Keratinocyte (primary cell): ENCODE measurements at regions not wholly inside any gene's neighbourhood (a gene's known extent, or its start where the extent isn't known, plus 50 kb on each side); places are given as distances from the start of the nearest gene placed in this dataset.

ENCODE experiments used
- DNase-seq: peaks from one replicate; pipeline ENCODE4 v3.0.0-alpha.2; 2011; ENCODE audit warnings: low read depth, missing footprints, low spot score
- FAIRE-seq: peaks from 2 replicates; lab custom pipeline; 2011; peaks lifted over from hg19 to GRCh38; lab: Jason Lieb, UNC
- H2AFZ ChIP-seq: 2 replicates; pipeline ENCODE4 v1.6.0; 2012; ENCODE audit warnings: low read length, control low read depth, inconsistent platforms; ENCODE audit not compliant: control insufficient read depth
- H3K27ac ChIP-seq: 2 replicates; pipeline ENCODE4 v1.5.1; 2011; ENCODE audit warnings: low read length; ENCODE audit not compliant: control insufficient read depth, insufficient read depth
- H3K27me3 ChIP-seq: 3 replicates; pipeline ENCODE4 v1.6.0; 2011; ENCODE audit warnings: low read length; ENCODE audit not compliant: control insufficient read depth, insufficient read depth; ENCODE audit errors: extremely low read depth
- H3K36me3 ChIP-seq, 2 experiments: 2 replicates in 1 of 2; 3 replicates in 1 of 2; pipeline ENCODE4 v1.5.1; 2011; ENCODE audit warnings: low read length in 2 of 2, mild to moderate bottlenecking in 1 of 2; ENCODE audit not compliant: control insufficient read depth in 2 of 2, insufficient read depth in 2 of 2; ENCODE audit errors: extremely low read depth in 1 of 2
- H3K4me1 ChIP-seq: 3 replicates; pipeline ENCODE4 v1.5.1; 2011; ENCODE audit warnings: low read length; ENCODE audit not compliant: control insufficient read depth, insufficient read depth; ENCODE audit errors: extremely low read depth
- H3K4me2 ChIP-seq: 3 replicates; pipeline ENCODE4 v1.6.0; 2011; ENCODE audit warnings: low read depth, low read length; ENCODE audit not compliant: control insufficient read depth, insufficient read depth; ENCODE audit errors: extremely low read depth
- H3K4me3 ChIP-seq, 3 experiments: fragments of 200-600 bp in 1 of 3; sonication (generic) in 1 of 3; 2 replicates in 2 of 3; 3 replicates in 1 of 3; pipeline ENCODE4 v1.5.1; 2011 to 2016; ENCODE audit warnings: low read length in 3 of 3, mild to moderate bottlenecking in 3 of 3, control low read depth in 2 of 3, inconsistent platforms in 1 of 3, low read depth in 1 of 3, mixed read lengths in 1 of 3, mixed run types in 1 of 3, moderate library complexity in 1 of 3; ENCODE audit not compliant: control insufficient read depth in 2 of 3, insufficient read depth in 2 of 3; ENCODE audit errors: extremely low read depth in 1 of 3
- H3K79me2 ChIP-seq: 2 replicates; pipeline ENCODE4 v1.6.0; 2012; ENCODE audit warnings: low read length; ENCODE audit not compliant: control insufficient read depth, insufficient read depth
- H3K9ac ChIP-seq: 3 replicates; pipeline ENCODE4 v1.6.0; 2011; ENCODE audit warnings: low read length; ENCODE audit not compliant: control insufficient read depth, insufficient read depth; ENCODE audit errors: extremely low read depth
- H3K9me1 ChIP-seq: 3 replicates; pipeline ENCODE4 v1.6.0; 2011; ENCODE audit warnings: low read length; ENCODE audit not compliant: control insufficient read depth, insufficient read depth; ENCODE audit errors: extremely low read depth
- H3K9me3 ChIP-seq: 2 replicates; pipeline ENCODE4 v1.5.1; 2012; ENCODE audit warnings: low read depth, low read length; ENCODE audit not compliant: control insufficient read depth
- H4K20me1 ChIP-seq: 3 replicates; pipeline ENCODE4 v1.6.0; 2011; ENCODE audit warnings: low read length; ENCODE audit not compliant: control insufficient read depth, insufficient read depth; ENCODE audit errors: extremely low read depth
- CTCF ChIP-seq, 3 experiments: IDR thresholded peaks in 1 of 3; conservative IDR thresholded peaks in 1 of 3; optimal IDR thresholded peaks in 1 of 3; 2 replicates in 2 of 3; 3 replicates in 1 of 3; pipeline versions ENCODE3 to v1.5.1; 2011; ENCODE audit warnings: low read length in 3 of 3, mild to moderate bottlenecking in 3 of 3, moderate library complexity in 2 of 3, control low read depth in 1 of 3, inconsistent platforms in 1 of 3; ENCODE audit not compliant: insufficient read depth in 2 of 3; ENCODE audit errors: extremely low read depth in 1 of 3
- EZH2 ChIP-seq: IDR thresholded peaks from one replicate; pipeline ENCODE4 v1.6.1; 2012; ENCODE audit warnings: inconsistent platforms, mild to moderate bottlenecking, low read length, moderate library complexity
- dilution Hi-C: fragments of 300-500 bp; cut with MboI; formaldehyde crosslinking; loops from one replicate; pipeline ENCODE4 v1.7.0; 2020; ENCODE audit warnings: low sequenced_read_pairs; ENCODE audit not compliant: extremely low pct_ligation_motif_present

GRCh38 chr3:162492446-162493081, 996.0 kb downstream of the OTOL1 start:
- H4K20me1 ChIP-seq: no peaks in the 10 kb centered on the region
- H3K27me3 ChIP-seq: no peaks in the 10 kb centered on the region
- H3K4me2 ChIP-seq: no peak overlapping the region
- H3K9me1 ChIP-seq: no peaks in the 10 kb centered on the region
- no peak overlapping the region for H3K4me3 ChIP-seq
- no peak overlapping the region for H3K9ac ChIP-seq
- no peaks in the 10 kb centered on the region for H3K4me1 ChIP-seq
- DNase-seq: no peak
- TF ChIP-seq EZH2 (no peak), CTCF (optimal IDR thresholded peaks at IDR 0.05 in 1 of 3, IDR thresholded peaks at IDR 0.05 in 1 of 3, conservative IDR thresholded peaks at IDR 0.05 in 1 of 3; ENCODE audit: extremely low read depth in 1 of 3, insufficient read depth in 2 of 3, low read length in 3 of 3) (no peak)
- no peaks in the 10 kb centered on the region for H3K36me3 ChIP-seq
- H3K27ac ChIP-seq: no peak overlapping the region
- no peak for FAIRE-seq
- H2AFZ ChIP-seq: no peak overlapping the region
- H3K79me2 ChIP-seq: no peaks in the 10 kb centered on the region
- dilution Hi-C loops: no loop called here
- no peaks in the 10 kb centered on the region for H3K9me3 ChIP-seq

- H4K20me1 ChIP-seq: no peaks in the 10 kb centered on the region
- dilution Hi-C loops: no loop called here
- DNase-seq (no peak), FAIRE-seq (no peak)
- H2AFZ ChIP-seq: no peak overlapping the region
- H3K4me2 ChIP-seq: no peak overlapping the region
- TF ChIP-seq CTCF (optimal IDR thresholded peaks at IDR 0.05 in 1 of 3, IDR thresholded peaks at IDR 0.05 in 1 of 3, conservative IDR thresholded peaks at IDR 0.05 in 1 of 3; ENCODE audit: extremely low read depth in 1 of 3, insufficient read depth in 2 of 3, low read length in 3 of 3): no peak
- no peak for TF ChIP-seq EZH2
- no peaks in the 10 kb centered on the region for H3K79me2 ChIP-seq
- H3K27me3 ChIP-seq: no peaks in the 10 kb centered on the region
- H3K9me1 ChIP-seq: no peaks in the 10 kb centered on the region
- H3K4me3 ChIP-seq: no peak overlapping the region
- H3K27ac ChIP-seq: no peak overlapping the region
- no peaks in the 10 kb centered on the region for H3K36me3 ChIP-seq
- no peak overlapping the region for H3K9ac ChIP-seq
- H3K9me3 ChIP-seq: no peaks in the 10 kb centered on the region
- H3K4me1 ChIP-seq: no peaks in the 10 kb centered on the region
These were observed 1002.0 kb downstream of the OTOL1 start for GRCh38 chr3:162498626-162499025.
